H1 (cell line): ENCODE measurements at regions not wholly inside any gene's neighbourhood (a gene's known extent, or its start where the extent isn't known, plus 50 kb on each side); places are given as distances from the start of the nearest gene placed in this dataset.

Source experiments
- ASH2L ChIP-seq: fragments of 200-600, 300-600 bp; sonication (generic); IDR thresholded peaks from one replicate; pipeline ENCODE4 v1.7.1; 2017; ENCODE audit warnings: low read length
- CEBPB ChIP-seq: IDR thresholded peaks from 2 replicates; pipeline ENCODE4 v1.6.1; 2012; ENCODE audit warnings: low read depth, low read length
- CTCF ChIP-seq, 3 experiments: IDR thresholded peaks; 1 replicate in 2 of 3; 2 replicates in 1 of 3; pipeline versions ENCODE4 v1.5.1 to v1.6.1; 2011; ENCODE audit warnings: low read length in 3 of 3, mild to moderate bottlenecking in 3 of 3, inconsistent platforms in 2 of 3, low read depth in 1 of 3, moderate library complexity in 1 of 3; ENCODE audit not compliant: insufficient read depth in 1 of 3; ENCODE audit errors: control extremely low read depth in 1 of 3
- GTF2F1 ChIP-seq: IDR thresholded peaks from 2 replicates; pipeline ENCODE4 v1.6.1; 2012; ENCODE audit warnings: low read depth, low read length, improper control_type of control experiment, borderline replicate concordance
- POLR2AphosphoS5 ChIP-seq: IDR thresholded peaks from 2 replicates; pipeline ENCODE4 v1.6.1; 2011; ENCODE audit warnings: low read depth, low read length
- RFX5 ChIP-seq: IDR thresholded peaks from 2 replicates; pipeline ENCODE4 v1.6.1; 2011; ENCODE audit warnings: low read depth, low read length, improper control_type of control experiment, borderline replicate concordance
- SIRT6 ChIP-seq: IDR thresholded peaks from one replicate; pipeline ENCODE4 v1.7.1; 2012; ENCODE audit warnings: low read length, inconsistent platforms
- SP2 ChIP-seq: IDR thresholded peaks from 2 replicates; pipeline ENCODE4 v1.6.1; 2012; ENCODE audit warnings: mild to moderate bottlenecking, low read length, inconsistent platforms

DNA sequence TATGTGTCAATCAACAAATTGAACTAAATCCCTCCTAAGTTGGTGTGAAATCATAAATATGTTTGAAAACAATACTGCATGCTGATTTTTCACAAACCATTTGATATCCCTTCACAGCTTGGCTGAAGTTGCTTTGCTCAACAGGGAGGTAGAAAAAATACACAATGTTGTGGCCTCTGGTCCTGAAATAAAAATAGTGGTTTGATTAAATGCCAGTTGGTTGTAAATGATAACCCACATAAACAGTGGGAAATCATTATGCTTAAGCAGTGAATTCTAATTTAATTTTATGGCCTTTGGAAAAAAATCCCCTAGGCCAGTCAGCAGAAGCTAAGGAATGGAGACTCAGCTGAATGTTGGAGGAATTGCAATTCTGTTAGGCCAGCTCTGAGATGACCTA is 359.4 kb upstream of the CWC22 start (continued):
- TF ChIP-seq CTCF (IDR thresholded peaks at IDR 0.05; ENCODE audit: control extremely low read depth in 1 of 3, insufficient read depth in 1 of 3, low read depth in 1 of 3, low read length in 3 of 3) (no peak), ASH2L (no peak), CEBPB (no peak), RFX5 (no peak), SIRT6 (no peak), SP2 (no peak), POLR2AphosphoS5 (no peak), GTF2F1 (no peak)
